Tibial nerve (tissue), 4 donors: ENCODE measurements at regions not wholly inside any gene's neighbourhood (a gene's known extent, or its start where the extent isn't known, plus 50 kb on each side); places are given as distances from the start of the nearest gene placed in this dataset.

Experiments used
- CTCF ChIP-seq, 5 experiments: fragments of 200-600 bp in 3 of 5; fragments of 450-650 bp in 2 of 5; sonication (generic) in 3 of 5; IDR thresholded peaks; one replicate each; pipeline ENCODE4 v1.5.1; 2016 to 2019; ENCODE audit warnings: antibody characterized with exemption in 5 of 5, mild to moderate bottlenecking in 3 of 5, moderate library complexity in 2 of 5
- EP300 ChIP-seq, 2 donors: sonication (generic); formaldehyde crosslinking; IDR thresholded peaks; one replicate each; pipeline ENCODE4 v1.6.1; 2017; ENCODE audit warnings: antibody characterized with exemption in 2 of 2, mild to moderate bottlenecking in 1 of 2
- POLR2A ChIP-seq, 2 donors: fragments of 450-650 bp; IDR thresholded peaks; one replicate each; pipeline ENCODE4 v1.6.1; 2017; ENCODE audit warnings: antibody characterized with exemption in 2 of 2, mild to moderate bottlenecking in 2 of 2, moderate library complexity in 2 of 2

- TF ChIP-seq CTCF (IDR thresholded peaks at IDR 0.05) = no peak
- TF ChIP-seq POLR2A (IDR thresholded peaks at IDR 0.05) = no peak
- TF ChIP-seq EP300 (IDR thresholded peaks at IDR 0.05) = no peak
Observed at GRCh38 chr1:14014929-14015328, 314.9 kb downstream of the PRDM2 start.
